PC-3 (cell line): ENCODE measurements at regions not wholly inside any gene's neighbourhood (a gene's known extent, or its start where the extent isn't known, plus 50 kb on each side); places are given as distances from the start of the nearest gene placed in this dataset.

ENCODE experiments used
- CTCF ChIP-seq: fragments of 300-600 bp; sonication (generic); conservative IDR thresholded peaks from 2 replicates; pipeline ENCODE4 v1.5.1; 2017; ENCODE audit warnings: antibody characterized with exemption, low read depth, mild to moderate bottlenecking, low read length
- EZH2 ChIP-seq: fragments of 300-600 bp; sonication (generic); IDR thresholded peaks from one replicate; pipeline ENCODE4 v1.6.1; 2017; ENCODE audit warnings: antibody characterized with exemption, mild to moderate bottlenecking, low read length; ENCODE audit not compliant: unreplicated experiment

GRCh38 chr2:58669998-58670397 is 428.9 kb upstream of the FANCL start:
- TF ChIP-seq CTCF (no peak), EZH2 (no peak)
